ENCODE measurements at regions not wholly inside any gene's neighbourhood (a gene's known extent, or its start where the extent isn't known, plus 50 kb on each side); places are given as distances from the start of the nearest gene placed in this dataset.

GRCh38 chr3:194995334-194995733 lies 275.6 kb downstream of the XXYLT1 start:
- H2AFZ ChIP-seq (ENCODE audit: low read length) = no peak overlapping the region
- no peak overlapping the region for H3K27ac ChIP-seq (ENCODE audit: low read depth, low read length)
- no peaks in the 10 kb centered on the region for H4K20me1 ChIP-seq (ENCODE audit: insufficient read depth, low read length)
- H3K4me3 ChIP-seq (ENCODE audit: insufficient read depth, low read length) = no peak overlapping the region
- no peaks in the 10 kb centered on the region for H3K4me1 ChIP-seq (ENCODE audit: insufficient read depth, low read length)
- H3K79me2 ChIP-seq (ENCODE audit: insufficient read depth, low read length) = no peaks in the 10 kb centered on the region
- no peaks in the 10 kb centered on the region for H3K9me3 ChIP-seq (ENCODE audit: low read depth, low read length)
- no peak for DNase-seq (ENCODE audit: insufficient read length, low spot score, missing footprints)
- H3K4me2 ChIP-seq (ENCODE audit: insufficient read depth, low read length) = no peak overlapping the region
- no peaks in the 10 kb centered on the region for H3K36me3 ChIP-seq (ENCODE audit: insufficient read depth, low read length)
- no peak for TF ChIP-seq CTCF (IDR thresholded peaks at IDR 0.05; ENCODE audit: extremely low read depth, low read depth, low read length)
- peaks cover 4% of the 10 kb centered on the region for H3K27me3 ChIP-seq (ENCODE audit: insufficient read depth, low read length)

GRCh38 chr3:194995922-194996321 lies 275.0 kb downstream of the XXYLT1 start:
- Histone ChIP-seq H3K4me1 (ENCODE audit: insufficient read depth, low read length) (no peaks in the 10 kb centered on the region), H3K27me3 (ENCODE audit: insufficient read depth, low read length) (peaks cover 4% of the 10 kb centered on the region), H3K9me3 (ENCODE audit: low read depth, low read length) (no peaks in the 10 kb centered on the region), H3K27ac (ENCODE audit: low read depth, low read length) (no peak overlapping the region), H3K4me3 (ENCODE audit: insufficient read depth, low read length) (no peak overlapping the region), H3K36me3 (ENCODE audit: insufficient read depth, low read length) (no peaks in the 10 kb centered on the region), H2AFZ (ENCODE audit: low read length) (no peak overlapping the region), H4K20me1 (ENCODE audit: insufficient read depth, low read length) (no peaks in the 10 kb centered on the region), H3K79me2 (ENCODE audit: insufficient read depth, low read length) (no peaks in the 10 kb centered on the region), H3K4me2 (ENCODE audit: insufficient read depth, low read length) (no peak overlapping the region)
- no peak for DNase-seq (ENCODE audit: insufficient read length, low spot score, missing footprints)
- no peak for TF ChIP-seq CTCF (IDR thresholded peaks at IDR 0.05; ENCODE audit: extremely low read depth, low read depth, low read length)

- DNase-seq (ENCODE audit: insufficient read length, low spot score, missing footprints) = no peak
- no peak overlapping the region for H2AFZ ChIP-seq (ENCODE audit: low read length)
- TF ChIP-seq CTCF (IDR thresholded peaks at IDR 0.05; ENCODE audit: extremely low read depth, low read depth, low read length) = no peak
Observed at GRCh38 chr3:194996746-194997145, 274.2 kb downstream of the XXYLT1 start.

GRCh38 chr3:194998417-194998816 lies 272.5 kb downstream of the XXYLT1 start:
- Histone ChIP-seq H3K4me3 (ENCODE audit: insufficient read depth, low read length) (no peak overlapping the region), H4K20me1 (ENCODE audit: insufficient read depth, low read length) (no peaks in the 10 kb centered on the region), H3K36me3 (ENCODE audit: insufficient read depth, low read length) (no peaks in the 10 kb centered on the region), H3K4me2 (ENCODE audit: insufficient read depth, low read length) (no peak overlapping the region), H3K9me3 (ENCODE audit: low read depth, low read length) (no peaks in the 10 kb centered on the region), H3K27ac (ENCODE audit: low read depth, low read length) (no peak overlapping the region), H3K79me2 (ENCODE audit: insufficient read depth, low read length) (no peaks in the 10 kb centered on the region), H2AFZ (ENCODE audit: low read length) (no peak overlapping the region), H3K27me3 (ENCODE audit: insufficient read depth, low read length) (peaks cover 10% of the 10 kb centered on the region), H3K4me1 (ENCODE audit: insufficient read depth, low read length) (no peaks in the 10 kb centered on the region)
- DNase-seq (ENCODE audit: insufficient read length, low spot score, missing footprints) = no peak
- TF ChIP-seq CTCF (IDR thresholded peaks at IDR 0.05; ENCODE audit: extremely low read depth, low read depth, low read length) = no peak

More at GRCh38 chr3:194996746-194997145, 274.2 kb downstream of the XXYLT1 start:
- no peaks in the 10 kb centered on the region for H3K4me1 ChIP-seq (ENCODE audit: insufficient read depth, low read length)
- no peaks in the 10 kb centered on the region for H3K79me2 ChIP-seq (ENCODE audit: insufficient read depth, low read length)
- H3K36me3 ChIP-seq (ENCODE audit: insufficient read depth, low read length) = no peaks in the 10 kb centered on the region
- H3K4me3 ChIP-seq (ENCODE audit: insufficient read depth, low read length) = no peak overlapping the region
- H3K9me3 ChIP-seq (ENCODE audit: low read depth, low read length) = no peaks in the 10 kb centered on the region
- H4K20me1 ChIP-seq (ENCODE audit: insufficient read depth, low read length) = no peaks in the 10 kb centered on the region
- H3K27ac ChIP-seq (ENCODE audit: low read depth, low read length) = no peak overlapping the region
- H3K4me2 ChIP-seq (ENCODE audit: insufficient read depth, low read length) = no peak overlapping the region
- H3K27me3 ChIP-seq (ENCODE audit: insufficient read depth, low read length) = peaks cover 8% of the 10 kb centered on the region
